Nephron progenitor cell (in vitro differentiated cells): ENCODE measurements at regions not wholly inside any gene's neighbourhood (a gene's known extent, or its start where the extent isn't known, plus 50 kb on each side); places are given as distances from the start of the nearest gene placed in this dataset.
"Not testable (repeated sequence)": the region's sequence is repeated elsewhere in the genome, so short reads cannot be mapped to it uniquely, and the experiment has no call there.

Experiments
- DNase-seq: peaks from one replicate; pipeline ENCODE4 v3.0.0; 2021
- H3K27ac Mint-ChIP-seq: 2 replicates; pipeline ENCODE4 v1.8.0; 2021; ENCODE audit warnings: mild to moderate bottlenecking, moderate library complexity, mixed read lengths
- H3K27me3 Mint-ChIP-seq: 2 replicates; pipeline ENCODE4 v1.8.0; 2021; ENCODE audit warnings: mild to moderate bottlenecking, low read depth, mixed read lengths; ENCODE audit not compliant: poor library complexity
- H3K36me3 Mint-ChIP-seq: 2 replicates; pipeline ENCODE4 v1.8.0; 2021; ENCODE audit warnings: low read depth, mixed read lengths
- H3K4me1 Mint-ChIP-seq: 2 replicates; pipeline ENCODE4 v1.8.0; 2021; ENCODE audit warnings: mixed read lengths
- H3K4me3 Mint-ChIP-seq: 2 replicates; pipeline ENCODE4 v1.8.0; 2021; ENCODE audit warnings: mild to moderate bottlenecking, moderate library complexity, mixed read lengths
- H3K9me3 Mint-ChIP-seq: 2 replicates; pipeline ENCODE4 v1.8.0; 2021; ENCODE audit warnings: mild to moderate bottlenecking, moderate library complexity, mixed read lengths
- CTCF ChIP-seq: fragments of 200-600 bp; sonication (generic); IDR thresholded peaks from 2 replicates; pipeline ENCODE4 v1.5.0; 2021; ENCODE audit warnings: antibody characterized with exemption

- no peak for TF ChIP-seq CTCF
- Mint-ChIP-seq H3K4me1 (no peaks in the 10 kb centered on the region), H3K27ac (peak overlapping the region; percentile 62), H3K27me3 (no peaks in the 10 kb centered on the region), H3K9me3 (peaks cover 24% of the 10 kb centered on the region), H3K4me3 (no peak overlapping the region), H3K36me3 (no peaks in the 10 kb centered on the region)
- no peak for DNase-seq
Measured at GRCh38 chrX:146054311-146054710, 236.7 kb downstream of the SLITRK2 start.

- Mint-ChIP-seq H3K27ac (no peak overlapping the region), H3K36me3 (no peaks in the 10 kb centered on the region), H3K4me1 (no peaks in the 10 kb centered on the region), H3K4me3 (no peak overlapping the region), H3K9me3 (peaks cover 25% of the 10 kb centered on the region), H3K27me3 (no peaks in the 10 kb centered on the region)
- DNase-seq = no peak
- TF ChIP-seq CTCF = no peak
Measured at GRCh38 chrX:146055733-146056132, 238.1 kb downstream of the SLITRK2 start.

GRCh38 chrX:146056511-146057081, 239.0 kb downstream of the SLITRK2 start:
- no peaks in the 10 kb centered on the region for H3K27me3 Mint-ChIP-seq
- no peak for TF ChIP-seq CTCF
- H3K27ac Mint-ChIP-seq = no peak overlapping the region
- H3K9me3 Mint-ChIP-seq = peaks cover 20% of the 10 kb centered on the region
- no peak for DNase-seq
- H3K36me3 Mint-ChIP-seq = no peaks in the 10 kb centered on the region
- no peak overlapping the region for H3K4me3 Mint-ChIP-seq
- no peaks in the 10 kb centered on the region for H3K4me1 Mint-ChIP-seq

GRCh38 chrX:146064156-146064555, 246.5 kb downstream of the SLITRK2 start:
- Mint-ChIP-seq H3K9me3 (peaks cover 18% of the 10 kb centered on the region), H3K4me1 (no peaks in the 10 kb centered on the region), H3K36me3 (no peaks in the 10 kb centered on the region), H3K27ac (no peak overlapping the region), H3K27me3 (no peaks in the 10 kb centered on the region), H3K4me3 (no peak overlapping the region)
- TF ChIP-seq CTCF = no peak
- no peak for DNase-seq

- Mint-ChIP-seq H3K27ac (no peak overlapping the region), H3K9me3 (peaks cover 51% of the 10 kb centered on the region), H3K4me3 (no peak overlapping the region), H3K36me3 (no peaks in the 10 kb centered on the region), H3K4me1 (no peaks in the 10 kb centered on the region), H3K27me3 (peaks cover 6% of the 10 kb centered on the region)
- no peak for DNase-seq
- no peak for TF ChIP-seq CTCF
Measured at GRCh38 chrX:146090732-146091131, 273.1 kb downstream of the SLITRK2 start.

GRCh38 chrX:146109362-146109761, 291.7 kb downstream of the SLITRK2 start:
- no peak for DNase-seq
- no peaks in the 10 kb centered on the region for H3K4me1 Mint-ChIP-seq
- no peak overlapping the region for H3K4me3 Mint-ChIP-seq
- H3K36me3 Mint-ChIP-seq = no peaks in the 10 kb centered on the region
- H3K27ac Mint-ChIP-seq = no peak overlapping the region
- H3K9me3 Mint-ChIP-seq = peaks cover 46% of the 10 kb centered on the region
- no peak for TF ChIP-seq CTCF
- no peaks in the 10 kb centered on the region for H3K27me3 Mint-ChIP-seq

- DNase-seq, H3K4me3 Mint-ChIP-seq, H3K36me3 Mint-ChIP-seq, H3K4me1 Mint-ChIP-seq, H3K27me3 Mint-ChIP-seq, H3K27ac Mint-ChIP-seq: not testable (repeated sequence)
- H3K9me3 Mint-ChIP-seq = peaks cover 53% of the 10 kb centered on the region
Measured at GRCh38 chrX:146119074-146119473, 301.4 kb downstream of the SLITRK2 start.
